SU-DHL-6 (cell line): ENCODE measurements at regions not wholly inside any gene's neighbourhood (a gene's known extent, or its start where the extent isn't known, plus 50 kb on each side); places are given as distances from the start of the nearest gene placed in this dataset.

Experiments used
- EZH2phosphoT487 ChIP-seq: fragments of 200-600 bp; sonication (generic), shearing (Covaris generic); conservative IDR thresholded peaks from 2 replicates; pipeline ENCODE4 v1.6.1; 2018; ENCODE audit warnings: mild to moderate bottlenecking, antibody characterized with exemption, low read length, moderate library complexity, mixed read lengths
- TF ChIP-seq, protein P1 (sequence below): fragments of 200-600 bp; sonication (generic); IDR thresholded peaks from one replicate; pipeline ENCODE4 v1.5.1; 2017; ENCODE audit warnings: antibody characterized with exemption, mild to moderate bottlenecking, low read length, moderate library complexity; ENCODE audit not compliant: insufficient read depth, poor library complexity, severe bottlenecking

DNA sequence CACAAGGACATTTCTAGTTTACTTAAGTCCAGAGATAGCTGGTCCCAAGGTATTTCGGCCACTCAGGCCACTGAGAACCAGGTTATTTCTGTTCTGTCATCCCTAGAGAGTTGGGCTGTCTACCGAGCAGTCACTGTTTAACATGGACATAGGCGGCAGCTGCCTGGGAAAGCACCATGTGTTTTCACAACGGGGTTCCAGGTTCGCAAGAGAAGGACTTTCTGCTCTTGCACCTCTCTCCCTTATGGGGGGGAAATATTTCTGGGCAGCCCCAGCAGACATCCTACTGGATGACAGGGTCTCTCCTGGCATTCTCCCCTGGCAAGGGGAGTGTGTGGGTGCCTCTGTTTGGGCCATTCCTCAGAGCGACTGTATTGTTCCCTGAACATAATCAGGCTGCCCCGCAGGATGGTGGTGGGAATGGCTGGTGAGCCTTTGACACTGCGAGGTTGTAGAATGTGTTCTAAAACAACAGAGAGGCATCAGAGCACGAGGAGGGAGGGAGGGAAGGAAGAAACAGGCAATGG lies 64.4 kb upstream of the DUSP22 start:
- TF ChIP-seq, protein P1, sequence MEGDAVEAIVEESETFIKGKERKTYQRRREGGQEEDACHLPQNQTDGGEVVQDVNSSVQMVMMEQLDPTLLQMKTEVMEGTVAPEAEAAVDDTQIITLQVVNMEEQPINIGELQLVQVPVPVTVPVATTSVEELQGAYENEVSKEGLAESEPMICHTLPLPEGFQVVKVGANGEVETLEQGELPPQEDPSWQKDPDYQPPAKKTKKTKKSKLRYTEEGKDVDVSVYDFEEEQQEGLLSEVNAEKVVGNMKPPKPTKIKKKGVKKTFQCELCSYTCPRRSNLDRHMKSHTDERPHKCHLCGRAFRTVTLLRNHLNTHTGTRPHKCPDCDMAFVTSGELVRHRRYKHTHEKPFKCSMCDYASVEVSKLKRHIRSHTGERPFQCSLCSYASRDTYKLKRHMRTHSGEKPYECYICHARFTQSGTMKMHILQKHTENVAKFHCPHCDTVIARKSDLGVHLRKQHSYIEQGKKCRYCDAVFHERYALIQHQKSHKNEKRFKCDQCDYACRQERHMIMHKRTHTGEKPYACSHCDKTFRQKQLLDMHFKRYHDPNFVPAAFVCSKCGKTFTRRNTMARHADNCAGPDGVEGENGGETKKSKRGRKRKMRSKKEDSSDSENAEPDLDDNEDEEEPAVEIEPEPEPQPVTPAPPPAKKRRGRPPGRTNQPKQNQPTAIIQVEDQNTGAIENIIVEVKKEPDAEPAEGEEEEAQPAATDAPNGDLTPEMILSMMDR, result no peak
- TF ChIP-seq EZH2phosphoT487, result no peak
